ENCODE measurements at regions not wholly inside any gene's neighbourhood (a gene's known extent, or its start where the extent isn't known, plus 50 kb on each side); places are given as distances from the start of the nearest gene placed in this dataset.

- Histone ChIP-seq H3K4me3 (ENCODE audit: low read depth, low read length) (no peak overlapping the region), H3K36me3 (replicated peaks) (no peaks in the 10 kb centered on the region), H3K27ac (no peak overlapping the region), H3K27me3 (replicated peaks) (no peaks in the 10 kb centered on the region)
- DNase-seq, result no peak
- in situ Hi-C loops (cut with HindIII; ENCODE audit: low pct_ligation_motif_present, low sequenced_read_pairs), result no loop called here
- TF ChIP-seq, protein P1, sequence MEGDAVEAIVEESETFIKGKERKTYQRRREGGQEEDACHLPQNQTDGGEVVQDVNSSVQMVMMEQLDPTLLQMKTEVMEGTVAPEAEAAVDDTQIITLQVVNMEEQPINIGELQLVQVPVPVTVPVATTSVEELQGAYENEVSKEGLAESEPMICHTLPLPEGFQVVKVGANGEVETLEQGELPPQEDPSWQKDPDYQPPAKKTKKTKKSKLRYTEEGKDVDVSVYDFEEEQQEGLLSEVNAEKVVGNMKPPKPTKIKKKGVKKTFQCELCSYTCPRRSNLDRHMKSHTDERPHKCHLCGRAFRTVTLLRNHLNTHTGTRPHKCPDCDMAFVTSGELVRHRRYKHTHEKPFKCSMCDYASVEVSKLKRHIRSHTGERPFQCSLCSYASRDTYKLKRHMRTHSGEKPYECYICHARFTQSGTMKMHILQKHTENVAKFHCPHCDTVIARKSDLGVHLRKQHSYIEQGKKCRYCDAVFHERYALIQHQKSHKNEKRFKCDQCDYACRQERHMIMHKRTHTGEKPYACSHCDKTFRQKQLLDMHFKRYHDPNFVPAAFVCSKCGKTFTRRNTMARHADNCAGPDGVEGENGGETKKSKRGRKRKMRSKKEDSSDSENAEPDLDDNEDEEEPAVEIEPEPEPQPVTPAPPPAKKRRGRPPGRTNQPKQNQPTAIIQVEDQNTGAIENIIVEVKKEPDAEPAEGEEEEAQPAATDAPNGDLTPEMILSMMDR (IDR thresholded peaks at IDR 0.05; ENCODE audit: low read depth, low read length, missing control alignments), result no peak
These were observed 280.8 kb downstream of the RERGL start for GRCh38 chr12:17809206-17809605.

DNA sequence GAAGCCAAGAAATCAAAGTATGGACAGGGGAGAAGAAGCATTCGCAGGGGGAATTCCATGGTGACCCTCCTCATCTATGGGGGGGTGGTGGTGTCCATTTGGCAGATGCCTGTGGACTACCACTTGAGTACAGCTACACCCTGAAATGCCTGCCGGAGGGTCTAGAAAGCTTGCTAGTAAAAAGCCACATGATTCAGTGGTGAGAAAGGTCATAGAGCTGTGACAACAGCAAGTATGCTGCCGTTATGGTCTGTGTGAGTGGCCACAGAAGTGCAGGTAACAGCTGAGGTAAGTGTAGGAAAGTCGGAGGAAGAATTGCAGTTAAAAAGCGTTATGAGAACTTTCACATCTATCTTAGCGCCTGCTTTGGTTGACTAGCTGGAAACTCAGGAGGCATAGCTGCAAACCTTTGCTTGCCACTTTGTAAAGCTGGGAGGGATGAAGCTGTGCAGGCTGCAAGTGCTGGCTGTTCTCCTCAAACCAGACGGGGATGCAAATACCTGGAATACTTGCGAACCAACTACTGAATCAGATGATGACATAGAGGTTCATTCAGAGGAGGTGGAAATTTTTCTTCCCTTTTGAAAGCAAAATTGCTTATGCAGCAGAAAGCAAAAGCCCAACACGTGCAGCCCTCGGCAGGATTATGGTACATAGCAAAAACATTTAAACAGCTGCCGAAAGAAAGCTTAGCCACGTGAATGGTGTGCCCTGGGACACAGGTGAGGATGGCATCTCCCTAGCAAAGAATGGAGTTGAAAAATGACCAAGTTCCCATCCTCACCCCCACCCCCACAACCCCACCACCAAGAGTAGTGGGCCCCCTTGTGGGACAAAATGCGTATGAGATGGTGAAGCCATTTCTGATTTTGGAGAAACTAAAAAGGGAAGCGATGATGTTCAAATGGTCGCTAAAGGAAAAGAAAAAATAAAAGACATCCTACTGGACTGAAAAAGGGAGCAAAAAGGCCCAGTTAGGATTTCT, 287.0 kb downstream of the RERGL start:
- Histone ChIP-seq H3K27ac (no peak overlapping the region), H3K27me3 (replicated peaks) (no peaks in the 10 kb centered on the region), H3K36me3 (replicated peaks) (no peaks in the 10 kb centered on the region), H3K4me3 (ENCODE audit: low read depth, low read length) (no peak overlapping the region)
- DNase-seq, result no peak
- in situ Hi-C loops (cut with HindIII; ENCODE audit: low pct_ligation_motif_present, low sequenced_read_pairs), result no loop called here
- TF ChIP-seq, protein P1 (IDR thresholded peaks at IDR 0.05; ENCODE audit: low read depth, low read length, missing control alignments), result no peak

DNA sequence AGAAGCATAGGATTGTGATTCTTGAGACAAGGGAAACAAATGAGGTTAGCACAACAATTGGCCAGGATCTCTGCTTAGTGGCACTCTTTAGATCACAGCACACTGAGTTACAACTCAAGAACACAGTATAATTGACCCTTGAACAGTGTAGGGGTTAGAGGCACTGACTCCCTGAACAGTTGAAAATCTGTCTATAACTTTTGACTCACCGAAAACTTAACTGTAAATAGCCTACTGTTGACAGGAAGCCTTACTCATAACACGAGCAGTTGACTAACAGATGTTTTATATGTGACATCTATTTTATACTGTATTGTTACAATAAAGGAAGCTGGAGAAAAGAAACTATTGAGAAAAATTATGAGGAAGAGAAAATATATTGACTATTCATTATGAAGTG, 296.1 kb downstream of the RERGL start:
- in situ Hi-C loops (cut with HindIII; ENCODE audit: low pct_ligation_motif_present, low sequenced_read_pairs), result no loop called here

GRCh38 chr12:17778242-17778641, 311.8 kb downstream of the RERGL start:
- no peaks in the 10 kb centered on the region for H3K36me3 ChIP-seq (replicated peaks)
- H3K27ac ChIP-seq, result no peak overlapping the region
- no peak for DNase-seq
- in situ Hi-C loops (cut with HindIII; ENCODE audit: low pct_ligation_motif_present, low sequenced_read_pairs), result no loop called here
- TF ChIP-seq, protein P1 (IDR thresholded peaks at IDR 0.05; ENCODE audit: low read depth, low read length, missing control alignments), result no peak
- H3K27me3 ChIP-seq (replicated peaks), result no peaks in the 10 kb centered on the region
- no peak overlapping the region for H3K4me3 ChIP-seq (ENCODE audit: low read depth, low read length)

More for the DNA sequence above, 296.1 kb downstream of the RERGL start:
- Histone ChIP-seq H3K36me3 (replicated peaks) (no peaks in the 10 kb centered on the region), H3K4me3 (ENCODE audit: low read depth, low read length) (no peak overlapping the region), H3K27ac (no peak overlapping the region), H3K27me3 (replicated peaks) (no peaks in the 10 kb centered on the region)
- TF ChIP-seq, protein P1 (IDR thresholded peaks at IDR 0.05; ENCODE audit: low read depth, low read length, missing control alignments), result no peak
- DNase-seq, result no peak

- Histone ChIP-seq H3K36me3 (replicated peaks) (no peaks in the 10 kb centered on the region), H3K27ac (no peak overlapping the region), H3K27me3 (replicated peaks) (no peaks in the 10 kb centered on the region), H3K4me3 (ENCODE audit: low read depth, low read length) (no peak overlapping the region)
- DNase-seq, result no peak
- TF ChIP-seq, protein P1 (IDR thresholded peaks at IDR 0.05; ENCODE audit: low read depth, low read length, missing control alignments), result no peak
- in situ Hi-C loops (cut with HindIII; ENCODE audit: low pct_ligation_motif_present, low sequenced_read_pairs), result no loop called here
These were observed 326.6 kb downstream of the RERGL start for GRCh38 chr12:17763366-17763765.

All from brain microvascular endothelial cell (primary cell).